HPDE6-E6E7 (cell line): ENCODE measurements at regions not wholly inside any gene's neighbourhood (a gene's known extent, or its start where the extent isn't known, plus 50 kb on each side); places are given as distances from the start of the nearest gene placed in this dataset.
"Not testable (repeated sequence)": the region's sequence is repeated elsewhere in the genome, so short reads cannot be mapped to it uniquely, and the experiment has no call there.

ENCODE experiments used
- DNase-seq: peaks from one replicate; pipeline ENCODE4 v3.0.0; 2011; ENCODE audit warnings: missing footprints; ENCODE audit errors: extremely low spot score

- no peak for DNase-seq
Observed at GRCh38 chr11:11010624-11011127, 152.8 kb upstream of the ZBED5 start.

GRCh38 chr11:11009179-11009578 lies 151.3 kb upstream of the ZBED5 start:
- DNase-seq = no peak

GRCh38 chr11:11004069-11004468 lies 146.2 kb upstream of the ZBED5 start:
- no peak for DNase-seq

- no peak for DNase-seq
Observed at GRCh38 chr11:11003226-11003625, 145.4 kb upstream of the ZBED5 start.

GRCh38 chr11:11000579-11001283 lies 142.9 kb upstream of the ZBED5 start:
- DNase-seq = no peak

GRCh38 chr11:10998674-10999073 lies 140.8 kb upstream of the ZBED5 start:
- no peak for DNase-seq

GRCh38 chr11:10996678-10997077 lies 138.8 kb upstream of the ZBED5 start:
- DNase-seq = no peak

GRCh38 chr11:10993640-10994039 lies 135.8 kb upstream of the ZBED5 start:
- DNase-seq = no peak

- no peak for DNase-seq
Observed at GRCh38 chr11:10993186-10993585, 135.3 kb upstream of the ZBED5 start.

GRCh38 chr11:10991393-10991792 lies 133.5 kb upstream of the ZBED5 start:
- DNase-seq = no peak

GRCh38 chr11:10990637-10991193 lies 132.9 kb upstream of the ZBED5 start:
- no peak for DNase-seq

GRCh38 chr11:10990160-10990559 lies 132.3 kb upstream of the ZBED5 start:
- no peak for DNase-seq

GRCh38 chr11:10986006-10986405 lies 128.2 kb upstream of the ZBED5 start:
- no peak for DNase-seq

- no peak for DNase-seq
Observed at GRCh38 chr11:10984742-10985141, 126.9 kb upstream of the ZBED5 start.

- no peak for DNase-seq
Observed at GRCh38 chr11:10984250-10984649, 126.4 kb upstream of the ZBED5 start.

- peak; percentile 40 for DNase-seq
Observed at GRCh38 chr11:10982704-10983510, 125.1 kb upstream of the ZBED5 start.

GRCh38 chr11:10979529-10979928 lies 121.7 kb upstream of the ZBED5 start:
- no peak for DNase-seq

- no peak for DNase-seq
Observed at GRCh38 chr11:10978198-10978597, 120.3 kb upstream of the ZBED5 start.

- no peak for DNase-seq
Observed at GRCh38 chr11:10975287-10975721, 117.5 kb upstream of the ZBED5 start.

- no peak for DNase-seq
Observed at GRCh38 chr11:10973416-10973815, 115.6 kb upstream of the ZBED5 start.

- no peak for DNase-seq
Observed at GRCh38 chr11:10970926-10971325, 113.1 kb upstream of the ZBED5 start.

GRCh38 chr11:10969387-10969786 lies 111.5 kb upstream of the ZBED5 start:
- DNase-seq = no peak

- DNase-seq = not testable (repeated sequence)
Observed at GRCh38 chr11:10956884-10957283, 99.0 kb upstream of the ZBED5 start.
